ENCODE measurements at regions not wholly inside any gene's neighbourhood (a gene's known extent, or its start where the extent isn't known, plus 50 kb on each side); places are given as distances from the start of the nearest gene placed in this dataset.
"Not testable (repeated sequence)": the region's sequence is repeated elsewhere in the genome, so short reads cannot be mapped to it uniquely, and the experiment has no call there.

DNA sequence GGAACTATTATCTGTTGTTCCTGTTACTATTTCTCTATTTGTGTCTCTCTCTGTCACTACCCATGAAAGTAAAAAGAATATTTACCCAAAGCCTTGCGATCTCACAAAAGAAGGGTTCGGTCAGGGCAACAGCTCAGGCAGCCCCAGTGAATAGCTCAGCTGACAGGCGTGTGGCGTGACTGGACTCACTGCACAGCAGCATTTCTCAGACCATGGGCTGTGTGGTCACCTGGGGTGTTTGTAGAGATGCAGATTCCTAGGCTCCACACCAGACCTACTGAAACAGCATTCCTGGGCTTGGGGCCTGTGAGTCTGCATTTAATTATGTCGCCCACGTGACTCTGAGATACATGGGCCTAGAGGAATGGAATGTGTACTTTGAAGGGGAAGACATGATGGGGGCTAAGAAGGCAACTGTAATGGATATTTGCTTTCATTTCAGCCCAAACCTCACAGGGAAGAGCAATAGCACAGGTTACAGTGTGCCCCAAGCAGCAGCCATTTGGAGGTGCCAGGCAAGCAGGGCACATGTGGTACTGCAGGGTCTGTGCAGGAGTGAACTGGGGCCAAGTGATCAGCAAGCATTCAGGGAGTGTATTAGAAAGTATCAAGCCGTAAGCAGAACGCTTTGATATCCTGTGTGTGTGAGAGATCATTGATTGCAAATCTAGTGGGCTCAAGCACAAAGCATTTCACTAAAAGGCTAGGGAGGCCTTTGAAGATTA is 90.4 kb upstream of the RBMS1 start:
- DNase-seq (ENCODE audit: low read depth in 4 of 4, low spot score in 1 of 4) = no peak

DNA sequence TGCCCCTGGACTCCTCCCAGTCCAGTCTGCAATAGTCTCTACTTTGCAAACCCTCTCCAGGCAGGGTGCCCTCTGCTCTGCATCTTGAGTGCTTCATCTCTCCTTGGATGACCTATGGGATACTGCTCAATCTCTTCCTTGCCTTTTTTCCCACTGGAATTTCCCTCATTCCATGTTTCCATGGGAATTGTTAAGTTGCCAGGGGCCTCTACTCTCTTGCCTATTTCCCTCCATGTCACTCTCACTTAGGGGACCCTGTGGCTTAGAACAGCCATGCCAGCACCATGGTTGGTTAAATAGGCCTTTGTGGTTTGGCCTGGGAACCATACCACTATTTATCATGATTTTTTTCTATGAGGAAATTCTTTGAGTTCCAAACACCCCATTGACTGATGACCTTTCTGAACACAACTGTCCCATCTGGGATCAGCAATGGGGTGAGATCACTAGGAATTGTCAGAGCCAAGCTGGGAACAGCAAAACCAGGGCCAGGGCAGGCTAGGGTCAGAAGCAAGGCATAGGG is 91.4 kb upstream of the RBMS1 start:
- DNase-seq (ENCODE audit: low read depth in 4 of 4, low spot score in 1 of 4) = no peak

DNA sequence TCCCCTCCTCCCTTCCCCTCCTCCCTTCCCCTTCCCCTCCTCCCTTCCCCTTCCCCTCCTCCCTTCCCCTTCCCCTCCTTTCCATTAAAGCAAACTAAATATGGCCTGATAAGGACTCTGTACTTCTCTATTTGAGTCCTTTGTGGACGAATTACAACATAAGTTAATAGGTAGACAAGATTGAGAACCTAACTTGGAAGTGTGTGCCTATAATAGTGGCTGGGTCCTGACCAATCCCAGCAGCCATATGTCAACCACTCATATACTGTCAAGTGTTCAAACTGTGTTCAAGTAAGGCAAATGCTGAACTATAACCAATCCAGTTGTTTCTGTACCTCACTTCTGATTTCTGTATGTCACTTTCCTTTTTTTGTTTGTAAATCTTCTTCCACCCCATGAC is 97.1 kb upstream of the RBMS1 start:
- DNase-seq (ENCODE audit: low read depth in 4 of 4, low spot score in 1 of 4) = no peak

DNA sequence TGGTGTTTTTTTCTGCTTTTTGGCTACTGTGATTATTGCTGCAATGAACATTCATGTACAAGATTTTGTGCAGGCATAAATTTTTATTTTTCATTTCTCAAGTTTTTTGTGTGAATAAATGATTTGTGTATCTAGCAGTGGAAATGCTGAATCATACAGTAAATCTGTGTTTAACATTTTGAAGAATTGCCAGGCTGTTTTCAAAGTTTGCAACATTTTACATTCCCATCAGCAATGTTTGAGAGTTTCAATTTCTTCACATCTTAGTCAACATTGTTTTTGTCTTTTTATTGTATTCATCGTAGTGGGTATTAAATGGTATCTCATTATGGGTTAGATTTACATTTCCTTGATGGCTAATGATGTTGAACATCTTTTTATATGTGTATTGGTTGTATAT is 98.8 kb upstream of the RBMS1 start:
- no peak for DNase-seq (ENCODE audit: low read depth in 4 of 4, low spot score in 1 of 4)

DNA sequence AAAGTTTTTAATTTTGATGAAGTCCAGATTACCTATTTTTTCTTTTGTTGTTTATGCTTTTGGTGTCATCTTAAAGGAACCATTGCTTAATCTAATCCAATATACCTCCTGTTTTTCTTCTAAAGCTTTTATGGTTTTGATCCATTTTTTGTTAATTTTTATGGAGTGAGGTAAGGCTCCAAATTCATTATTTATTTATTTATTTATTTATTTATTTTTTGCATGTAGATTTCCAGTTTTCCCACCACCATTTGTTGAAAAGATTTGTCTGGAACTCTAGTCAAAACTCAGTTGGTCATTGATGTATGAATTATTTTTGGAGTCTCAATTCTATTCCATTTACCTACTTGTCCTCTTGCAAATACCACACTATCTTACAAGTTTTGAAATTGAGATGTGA is 99.4 kb upstream of the RBMS1 start:
- no peak for DNase-seq (ENCODE audit: low read depth in 4 of 4, low spot score in 1 of 4)

DNA sequence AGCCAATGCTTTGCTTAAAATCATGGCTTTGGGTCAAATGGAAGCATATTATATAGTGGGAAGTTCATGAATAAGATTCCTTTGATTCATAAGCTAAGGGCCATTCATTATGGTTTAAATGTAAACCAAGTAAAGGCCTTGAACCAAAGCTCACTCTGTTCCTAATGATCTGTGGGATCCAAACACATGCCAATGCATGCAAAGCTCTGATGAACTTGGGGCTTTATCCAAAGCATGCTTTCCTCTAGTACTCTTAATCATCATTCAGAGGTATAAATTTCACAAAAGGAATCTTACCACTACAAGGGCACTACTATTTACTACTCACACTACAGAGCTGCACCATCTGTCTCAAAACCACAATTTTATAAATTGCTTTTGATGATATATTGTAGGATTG is 102.8 kb upstream of the RBMS1 start:
- DNase-seq (ENCODE audit: low read depth in 4 of 4, low spot score in 1 of 4) = no peak

DNA sequence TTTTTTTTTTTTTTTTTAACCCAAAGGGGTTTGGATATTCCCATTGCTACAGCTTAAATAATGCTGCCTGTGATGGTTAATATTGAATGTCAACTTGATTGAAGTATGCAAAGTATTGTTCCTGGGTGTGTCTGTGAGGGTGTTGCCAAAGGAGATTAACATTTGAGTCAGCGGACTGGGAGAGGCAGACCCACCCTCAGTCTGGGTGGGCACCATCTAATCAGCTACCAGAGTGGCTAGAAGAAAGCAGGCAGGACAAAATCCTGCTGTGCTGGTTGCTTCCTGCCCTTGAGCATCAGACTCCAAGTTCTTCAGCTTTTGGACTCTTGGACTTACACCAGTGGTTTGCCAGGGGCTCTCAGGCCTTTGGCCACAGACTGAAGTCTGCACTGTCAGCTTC is 106.8 kb upstream of the RBMS1 start:
- DNase-seq (ENCODE audit: low read depth in 4 of 4, low spot score in 1 of 4) = not testable (repeated sequence)

DNA sequence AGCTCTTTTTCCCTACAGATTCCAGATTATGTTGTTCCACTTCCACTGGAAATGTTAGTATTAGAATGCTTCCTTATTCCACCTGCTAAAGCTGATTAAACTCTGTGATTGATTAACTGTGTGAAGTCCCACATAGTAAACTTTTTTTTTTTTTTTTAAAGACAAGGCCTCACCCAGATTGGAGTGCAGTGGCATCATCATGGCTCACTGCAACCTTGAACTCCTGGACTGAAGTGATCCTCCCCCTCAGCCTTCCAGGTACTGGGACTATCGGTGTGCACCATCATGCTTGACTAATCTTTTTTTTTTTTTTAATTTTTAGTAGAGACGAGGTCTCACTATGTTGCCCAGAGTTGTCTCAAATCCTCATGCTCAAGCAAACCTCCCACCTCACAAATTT is 108.5 kb upstream of the RBMS1 start:
- DNase-seq (ENCODE audit: low read depth in 4 of 4, low spot score in 1 of 4) = no peak

DNA sequence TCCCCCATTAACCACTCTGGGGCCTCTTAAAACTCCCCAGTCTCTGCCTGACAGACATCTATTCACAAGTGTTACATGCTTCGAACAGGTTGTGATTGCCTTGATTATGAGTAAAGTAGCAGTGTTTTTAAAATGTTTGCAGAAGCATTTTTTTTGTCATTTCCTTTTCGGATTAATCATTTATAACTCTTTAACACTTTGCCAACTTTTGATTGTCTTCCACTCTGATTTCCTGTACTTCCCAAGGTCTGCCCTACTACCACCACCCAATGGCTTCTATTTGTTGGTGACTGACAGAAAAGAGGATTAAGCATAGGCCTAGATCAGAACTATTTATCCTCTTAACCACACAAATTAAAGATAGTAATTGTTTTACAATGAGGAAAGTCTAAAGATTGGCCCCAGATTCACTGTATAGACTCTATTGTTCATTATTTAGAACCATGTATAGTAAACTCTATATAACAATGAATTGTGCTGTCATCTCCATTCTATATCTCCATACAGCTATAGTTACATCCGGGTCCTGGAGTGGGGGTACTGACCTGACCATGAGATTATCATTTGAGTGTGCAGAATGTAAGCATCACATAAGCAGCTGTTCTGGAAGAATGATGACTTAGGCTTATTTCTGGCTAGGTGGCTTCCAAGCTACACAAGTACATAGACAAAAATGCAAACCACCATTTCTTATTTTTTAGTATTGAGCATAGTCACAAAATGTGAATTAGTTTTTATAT is 110.3 kb upstream of the RBMS1 start:
- DNase-seq (ENCODE audit: low read depth in 4 of 4, low spot score in 1 of 4) = no peak

DNA sequence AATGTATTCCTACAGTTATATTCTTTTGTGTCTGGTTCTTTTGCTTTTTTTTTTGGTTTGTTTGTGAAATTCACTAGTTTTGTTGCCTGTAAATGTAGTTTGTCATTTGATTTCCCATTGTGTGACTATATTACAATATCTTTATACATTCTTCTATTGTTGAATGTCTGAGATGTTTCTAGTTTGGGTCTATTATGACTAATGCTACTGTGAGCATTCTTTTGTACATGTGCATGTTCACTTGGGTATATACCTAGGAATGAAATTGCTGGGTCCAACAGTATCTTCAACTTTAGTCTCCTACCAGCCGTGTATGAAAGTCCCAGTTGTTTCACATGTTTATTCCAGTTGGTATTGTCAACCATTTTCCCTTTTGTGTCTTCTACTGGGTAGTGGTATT is 112.7 kb upstream of the RBMS1 start:
- DNase-seq (ENCODE audit: low read depth in 4 of 4, low spot score in 1 of 4) = no peak

DNA sequence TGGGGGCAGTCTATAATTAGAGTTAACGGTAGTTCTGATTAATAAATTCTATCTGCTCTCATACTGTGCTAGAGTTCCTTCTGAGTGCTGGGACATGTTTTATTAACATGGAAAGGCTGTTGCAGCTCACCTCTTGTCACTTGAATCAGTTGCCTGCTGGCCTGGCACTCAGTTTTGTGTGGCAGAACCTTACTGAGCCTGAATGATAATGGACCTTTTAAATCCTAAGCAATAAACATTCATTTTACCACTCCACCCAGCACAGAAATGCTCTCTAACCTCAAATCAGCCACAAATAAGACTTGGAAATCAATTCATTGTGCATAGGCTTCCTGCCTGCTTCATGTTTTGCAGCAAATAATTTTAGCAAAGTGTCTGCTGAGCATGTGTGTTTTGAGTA is 115.0 kb upstream of the RBMS1 start:
- DNase-seq (ENCODE audit: low read depth in 4 of 4, low spot score in 1 of 4) = no peak

DNA sequence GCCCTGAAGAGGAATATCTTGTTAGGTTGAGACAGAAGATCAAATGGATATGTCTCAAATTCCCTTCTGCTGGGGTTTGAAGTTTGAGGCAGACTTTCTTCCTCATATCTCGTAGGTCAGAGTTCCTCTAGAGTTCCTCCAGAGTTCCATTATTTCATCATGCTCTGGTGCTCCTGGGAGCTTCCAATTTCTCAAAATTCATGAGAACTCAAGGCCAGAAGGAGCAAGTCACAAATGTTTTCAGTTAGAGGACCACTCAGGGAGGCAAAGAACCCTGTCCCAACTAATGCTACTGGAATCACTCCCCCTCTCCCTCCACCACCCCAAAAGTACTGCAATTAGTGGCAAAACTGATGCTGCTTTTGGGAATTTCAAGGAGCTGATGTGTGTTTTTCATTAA is 115.7 kb upstream of the RBMS1 start:
- no peak for DNase-seq (ENCODE audit: low read depth in 4 of 4, low spot score in 1 of 4)

DNA sequence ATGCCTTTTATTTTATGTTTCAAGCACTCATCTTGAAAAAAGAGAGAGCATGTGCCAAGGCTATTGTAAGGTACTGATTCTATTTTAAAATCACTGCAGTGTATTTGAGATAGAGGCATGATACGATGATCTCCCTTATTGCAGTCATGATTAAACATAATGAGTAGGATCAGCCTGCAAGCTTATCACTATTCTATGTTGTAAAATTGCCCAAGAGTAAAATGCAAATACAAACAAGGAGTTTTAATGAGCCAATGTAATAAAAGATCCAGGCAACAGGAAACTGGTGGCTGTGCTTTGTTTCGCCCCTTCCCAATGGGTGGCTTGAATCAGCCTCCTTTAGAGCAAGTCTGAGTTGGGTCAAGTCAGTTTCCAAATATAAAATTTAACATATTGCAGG is 116.4 kb upstream of the RBMS1 start:
- DNase-seq (ENCODE audit: low read depth in 4 of 4, low spot score in 1 of 4) = no peak

DNA sequence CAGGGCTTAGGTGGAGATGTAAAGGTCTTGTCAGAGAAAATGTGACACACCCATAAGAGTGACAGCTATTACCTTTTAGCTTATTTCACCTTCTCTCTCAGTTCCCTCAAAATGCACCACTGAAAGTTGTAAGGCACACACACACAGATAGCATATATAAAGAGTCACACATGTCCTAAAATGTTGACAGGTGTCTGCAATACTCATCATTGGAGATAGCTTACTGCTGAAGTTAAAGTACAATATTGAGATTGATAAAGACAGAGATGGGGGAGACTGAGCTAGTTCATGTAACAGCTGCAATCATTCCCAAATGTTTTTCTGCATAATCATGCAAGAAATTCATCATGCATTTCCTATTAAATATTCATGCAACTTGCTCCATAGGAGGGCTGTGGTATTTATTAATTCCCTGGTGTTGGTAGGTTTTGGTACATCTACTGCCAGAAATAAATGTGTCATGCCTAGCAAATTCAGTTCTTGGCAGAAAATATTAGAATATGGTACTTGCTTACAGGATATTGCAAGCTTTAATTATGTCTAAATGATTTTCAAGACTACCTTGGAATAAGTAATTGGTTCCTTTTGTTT is 118.8 kb upstream of the RBMS1 start:
- no peak for DNase-seq (ENCODE audit: low read depth in 4 of 4, low spot score in 1 of 4)

DNA sequence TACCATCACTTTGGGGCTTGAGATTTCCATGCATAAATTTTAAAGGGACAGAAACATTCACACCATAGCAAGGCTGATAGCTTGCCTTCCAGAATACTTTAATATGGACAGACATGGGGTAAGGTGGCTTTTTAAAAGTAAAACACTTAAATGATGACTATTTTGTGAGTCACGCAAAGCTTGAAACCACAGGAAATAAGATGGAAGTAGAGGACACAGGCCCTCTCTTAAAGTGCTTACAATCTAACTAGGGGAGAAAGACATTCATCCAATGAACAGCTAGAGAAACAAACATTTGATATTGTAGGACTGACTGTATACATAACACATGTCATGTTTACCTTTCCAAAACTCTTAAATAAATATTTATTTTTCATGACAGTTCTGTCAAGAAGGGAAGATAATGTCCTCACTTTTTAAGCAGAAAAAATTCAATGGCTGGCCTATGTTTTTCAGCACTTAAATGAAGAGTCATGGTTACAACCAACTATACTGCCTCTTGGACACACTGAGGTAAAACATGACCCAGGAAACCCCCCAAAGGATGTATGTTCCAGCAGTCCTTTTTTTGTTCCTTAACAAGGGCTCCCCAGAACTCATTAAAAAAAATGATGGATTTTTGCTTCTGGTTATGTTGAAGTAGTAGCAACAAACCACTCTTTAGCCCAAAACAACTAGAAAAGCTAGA is 120.0 kb upstream of the RBMS1 start:
- no peak for DNase-seq (ENCODE audit: low read depth in 4 of 4, low spot score in 1 of 4)

DNA sequence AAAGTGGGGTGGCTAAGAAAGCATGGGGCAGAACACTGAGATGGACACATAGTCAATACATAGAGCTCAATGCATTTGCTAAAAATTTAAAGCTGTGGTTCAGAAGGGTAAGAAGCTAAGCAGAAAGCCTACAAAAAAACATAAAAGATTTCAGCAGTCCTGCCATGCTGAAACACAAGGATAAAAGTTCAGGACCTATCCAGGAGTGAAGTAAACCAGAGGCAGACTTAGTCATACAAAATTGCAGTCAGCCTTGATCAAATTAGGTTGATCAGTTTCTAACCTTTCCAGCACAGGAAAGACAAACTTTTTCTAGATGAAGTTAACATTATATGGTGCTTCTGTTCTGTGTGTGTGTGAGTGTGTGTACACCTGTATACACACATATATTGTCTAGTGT is 120.8 kb upstream of the RBMS1 start:
- no peak for DNase-seq (ENCODE audit: low read depth in 4 of 4, low spot score in 1 of 4)

DNA sequence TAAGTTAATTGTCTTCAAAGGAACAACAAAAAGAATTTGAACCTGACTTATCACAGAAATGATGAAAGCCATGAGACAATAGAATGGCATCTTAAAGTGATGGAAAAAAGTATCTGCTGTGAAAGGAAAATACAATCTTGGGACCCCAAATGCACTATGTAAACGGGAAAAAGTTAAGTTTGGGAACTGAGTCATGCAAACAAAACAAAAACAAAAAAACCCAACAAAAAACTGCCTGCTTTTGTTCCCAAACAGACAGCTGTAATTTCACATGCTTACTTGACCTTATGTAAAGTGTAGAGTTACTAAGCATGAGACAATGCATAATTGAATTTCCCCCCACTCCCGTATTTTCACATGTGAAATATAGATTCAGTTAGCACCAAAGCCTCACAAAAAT is 122.1 kb upstream of the RBMS1 start:
- no peak for DNase-seq (ENCODE audit: low read depth in 4 of 4, low spot score in 1 of 4)

DNA sequence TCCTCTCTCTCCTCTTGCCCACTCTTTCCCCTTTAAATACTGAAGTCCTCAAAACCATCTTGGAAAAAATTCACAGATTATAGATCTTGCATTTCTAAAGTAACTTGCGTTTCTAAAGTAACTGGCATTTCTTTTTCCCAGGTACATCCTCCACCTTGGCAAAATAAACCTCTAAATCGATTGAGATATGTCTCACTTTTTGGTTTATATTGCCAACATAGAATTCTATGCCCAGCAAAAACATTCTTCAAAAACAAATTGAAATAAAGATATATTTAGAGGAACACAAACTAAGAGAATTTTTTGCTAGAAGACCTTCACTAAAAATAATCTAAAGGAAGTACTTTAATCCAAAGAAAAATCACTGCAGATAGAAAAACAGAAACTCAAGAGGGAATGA is 122.5 kb upstream of the RBMS1 start:
- no peak for DNase-seq (ENCODE audit: low read depth in 4 of 4, low spot score in 1 of 4)

DNA sequence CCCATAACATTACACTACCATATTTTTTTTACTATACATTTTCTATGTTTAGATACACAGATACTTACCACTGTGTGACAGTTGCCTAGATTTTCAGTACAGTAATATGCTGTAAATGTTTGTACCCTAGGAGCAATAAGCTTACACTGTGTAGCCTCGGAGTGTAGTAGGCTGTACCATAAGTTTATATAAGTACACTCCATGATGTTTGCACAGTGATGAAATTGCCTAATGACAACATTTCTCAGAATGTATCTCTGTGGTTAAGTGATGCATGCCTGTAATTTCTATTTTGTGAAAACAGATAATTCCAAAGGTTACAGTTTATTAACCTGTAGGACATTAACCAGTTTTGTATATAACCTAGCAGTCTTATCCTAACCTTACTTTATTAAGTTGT is 128.1 kb upstream of the RBMS1 start:
- no peak for DNase-seq (ENCODE audit: low read depth in 4 of 4, low spot score in 1 of 4)

DNA sequence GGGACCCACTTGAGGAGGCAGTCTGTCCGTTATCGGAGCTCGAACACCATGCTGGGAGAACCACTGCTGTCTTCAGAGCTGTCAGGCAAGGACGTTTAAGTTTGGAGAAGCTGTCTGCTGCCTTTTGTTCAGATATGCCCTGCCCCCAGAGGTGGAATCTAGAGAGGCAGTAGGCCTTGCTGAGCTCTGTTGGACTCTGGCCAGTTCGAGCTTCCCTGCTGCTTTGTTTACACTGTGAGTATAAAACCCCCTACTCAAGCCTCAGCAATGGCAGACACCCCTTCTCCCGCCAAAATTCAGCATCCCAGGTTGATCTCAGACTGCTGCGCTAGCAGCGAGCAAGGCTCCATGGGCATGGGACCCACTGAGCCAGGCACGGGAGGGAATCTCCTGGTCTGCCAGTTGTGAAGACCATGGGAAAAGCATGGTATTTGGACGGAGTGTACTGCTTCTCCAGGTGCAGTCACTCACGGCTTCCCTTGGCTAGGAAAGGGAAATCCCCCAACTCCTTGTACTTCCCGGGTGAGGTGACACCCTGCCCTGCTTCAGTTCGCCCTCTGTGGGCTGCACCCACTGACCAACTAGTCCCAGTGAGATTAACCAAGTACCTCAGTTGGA is 134.5 kb upstream of the RBMS1 start:
- DNase-seq (ENCODE audit: low read depth in 4 of 4, low spot score in 1 of 4) = not testable (repeated sequence)

DNA sequence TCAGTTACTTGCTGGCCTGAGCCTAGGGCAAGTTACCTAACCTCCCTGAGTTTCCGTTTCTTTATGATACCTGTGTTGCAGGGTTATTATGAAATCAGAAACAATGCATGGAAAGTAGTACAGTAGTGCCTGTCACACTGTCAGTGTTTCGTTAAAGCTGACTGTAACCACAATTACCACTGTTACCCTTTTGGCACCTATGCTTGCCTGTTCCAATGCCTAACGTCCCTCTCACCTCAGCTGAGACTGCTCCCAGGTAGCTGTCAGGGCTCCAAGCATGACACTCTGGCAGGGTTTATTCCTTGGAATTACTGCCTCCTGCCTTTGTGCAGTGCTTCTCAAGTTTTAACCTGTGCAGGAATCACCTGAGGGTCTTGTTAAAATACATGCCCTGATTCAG is 135.2 kb upstream of the RBMS1 start:
- DNase-seq (ENCODE audit: low read depth in 4 of 4, low spot score in 1 of 4) = no peak

All from stimulated activated CD4-positive, alpha-beta T cell treated with anti-CD3 and anti-CD28 coated beads, Interleukin-1b, Interleukin-23, amount 100 ng/mL, for 24 hours (primary cell).